HAP-1 (cell line): ENCODE measurements at regions not wholly inside any gene's neighbourhood (a gene's known extent, or its start where the extent isn't known, plus 50 kb on each side); places are given as distances from the start of the nearest gene placed in this dataset.

Source experiments
- DNase-seq, 2 experiments: peaks; one replicate each; pipeline ENCODE4 v3.0.0-alpha.2; 2016 to 2020; ENCODE audit warnings: low spot score in 2 of 2
- H3K27me3 ChIP-seq: fragments of 250-450 bp; sonication (Bioruptor Pico); 2 replicates; pipeline ENCODE4 v1.5.1; 2020; ENCODE audit warnings: low read depth, mild to moderate bottlenecking, moderate library complexity
- H3K36me3 ChIP-seq: fragments of 250-450 bp; sonication (Bioruptor Pico); replicated peaks from 2 replicates; pipeline ENCODE4 v1.5.1; 2020; ENCODE audit warnings: mild to moderate bottlenecking
- H3K4me1 ChIP-seq: fragments of 250-450 bp; sonication (Bioruptor Pico); 2 replicates; pipeline ENCODE4 v1.5.1; 2020; ENCODE audit warnings: mild to moderate bottlenecking
- H3K4me3 ChIP-seq: fragments of 250-450 bp; sonication (Bioruptor Pico); 2 replicates; pipeline ENCODE4 v1.5.1; 2020; ENCODE audit warnings: mild to moderate bottlenecking, moderate library complexity
- H3K9me3 ChIP-seq: fragments of 250-450 bp; sonication (Bioruptor Pico); 2 replicates; pipeline ENCODE4 v1.5.1; 2020; ENCODE audit warnings: mild to moderate bottlenecking, moderate library complexity
- in situ Hi-C: fragments of 300-500 bp; cut with MboI; formaldehyde crosslinking; loops from 3 replicates; pipeline ENCODE4 v1.14.3; 2020; ENCODE audit warnings: low sequenced_read_pairs, inconsistent platforms, mixed read lengths

DNA sequence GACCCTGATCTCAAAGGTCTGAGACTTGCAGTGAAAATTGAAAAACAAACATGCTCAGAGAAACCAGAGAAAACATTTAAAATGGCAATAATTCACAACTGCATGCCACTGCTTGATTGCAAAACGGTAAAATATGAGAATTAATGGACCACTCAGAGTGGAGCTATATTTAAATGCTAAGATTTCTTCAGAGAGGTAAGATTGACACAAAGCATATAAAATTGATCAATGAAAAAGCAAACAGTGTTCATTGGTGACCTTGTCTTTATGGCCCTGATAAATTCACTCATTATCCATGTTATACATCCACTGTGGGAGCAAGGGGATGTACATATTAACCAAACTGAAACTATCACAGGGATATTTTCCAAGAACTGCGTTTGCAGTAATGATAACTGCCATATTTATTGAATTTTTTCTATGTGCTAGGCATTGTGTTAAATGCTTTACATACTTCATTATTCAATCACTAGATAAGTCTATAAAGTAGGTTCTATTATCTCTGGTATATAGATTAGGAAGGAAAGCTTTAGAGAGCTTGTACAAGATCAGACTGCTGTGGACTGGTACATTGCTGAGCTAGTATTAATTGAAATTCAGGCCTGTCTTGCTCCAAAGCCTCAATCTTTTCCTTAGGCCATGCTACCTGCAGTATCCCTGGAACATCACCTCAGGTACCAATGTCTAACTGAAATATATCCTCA, 113.9 kb upstream of the LMO3 start:
- no peaks in the 10 kb centered on the region for H3K27me3 ChIP-seq
- no peak for DNase-seq
- no peaks in the 10 kb centered on the region for H3K9me3 ChIP-seq
- H3K4me3 ChIP-seq = no peak overlapping the region
- no peaks in the 10 kb centered on the region for H3K36me3 ChIP-seq
- in situ Hi-C loops = no loop called here
- no peaks in the 10 kb centered on the region for H3K4me1 ChIP-seq

DNA sequence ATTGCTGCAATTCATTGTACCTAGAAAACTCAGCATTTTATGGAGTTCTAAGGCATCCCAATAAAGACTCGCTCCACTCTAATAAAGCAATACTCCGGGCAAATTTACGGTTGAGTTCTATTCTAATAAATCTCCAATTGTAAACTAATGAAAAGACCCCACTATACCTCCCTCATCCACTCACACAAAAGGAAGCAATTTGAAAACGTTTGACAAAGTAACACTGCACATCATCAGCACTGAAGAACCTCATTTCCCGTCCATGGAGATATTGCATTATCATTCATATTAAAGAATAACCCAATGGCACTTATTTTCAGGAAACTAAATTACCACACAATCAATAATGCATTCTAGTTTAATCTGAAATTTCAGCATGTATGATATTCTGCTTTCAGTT, 111.0 kb upstream of the LMO3 start:
- Histone ChIP-seq H3K4me1 (no peaks in the 10 kb centered on the region), H3K4me3 (no peak overlapping the region), H3K27me3 (no peaks in the 10 kb centered on the region), H3K9me3 (no peaks in the 10 kb centered on the region), H3K36me3 (no peaks in the 10 kb centered on the region)
- DNase-seq = no peak
- in situ Hi-C loops = no loop called here

DNA sequence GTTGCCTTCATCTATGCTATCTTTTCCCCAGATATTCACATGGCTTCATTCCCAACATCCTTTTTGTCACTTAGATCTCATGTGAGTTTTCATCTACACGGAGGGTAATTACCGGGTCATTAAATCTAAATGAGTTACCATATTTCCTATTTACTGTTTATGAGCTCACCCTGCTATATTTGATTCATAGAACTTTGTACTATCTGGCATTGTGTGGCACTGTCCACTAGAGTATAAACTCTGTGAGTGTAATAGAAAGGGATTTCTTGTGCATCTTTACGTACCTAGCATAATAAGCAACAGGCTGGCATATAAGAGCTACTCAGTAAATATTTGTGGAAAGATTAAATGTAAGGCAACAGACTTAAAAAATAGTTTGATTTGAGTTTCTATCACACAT, 86.1 kb upstream of the LMO3 start:
- DNase-seq = no peak
- in situ Hi-C loops = no loop called here
- Histone ChIP-seq H3K27me3 (no peaks in the 10 kb centered on the region), H3K4me1 (no peaks in the 10 kb centered on the region), H3K9me3 (peaks cover 2% of the 10 kb centered on the region; the same call in 1 of the 2 replicates), H3K36me3 (no peaks in the 10 kb centered on the region), H3K4me3 (no peak overlapping the region)

DNA sequence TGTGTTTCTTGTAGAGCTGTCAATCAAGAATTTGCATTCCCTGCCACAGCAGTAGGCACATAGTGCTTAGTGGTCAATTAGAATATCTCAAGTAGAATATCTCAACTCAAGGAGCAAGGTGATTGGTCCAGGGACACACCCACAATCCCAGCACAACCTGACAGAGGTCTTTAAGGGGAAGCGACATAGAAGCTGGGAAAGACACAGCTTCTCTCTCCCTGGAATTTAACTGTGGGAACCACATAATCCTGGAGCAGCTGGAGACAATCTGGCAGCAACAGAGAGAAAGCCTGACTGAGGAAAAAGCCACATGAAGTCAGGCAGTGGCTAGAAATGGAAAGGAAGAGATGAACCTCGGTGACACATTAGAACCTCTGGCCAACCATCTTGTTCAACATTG, 85.7 kb upstream of the LMO3 start:
- in situ Hi-C loops = no loop called here
- Histone ChIP-seq H3K9me3 (peaks cover 2% of the 10 kb centered on the region; the same call in 1 of the 2 replicates), H3K4me1 (no peaks in the 10 kb centered on the region), H3K27me3 (no peaks in the 10 kb centered on the region), H3K36me3 (no peaks in the 10 kb centered on the region), H3K4me3 (no peak overlapping the region)
- DNase-seq = no peak

GRCh38 chr12:16688200-16688599, 82.2 kb upstream of the LMO3 start:
- no peaks in the 10 kb centered on the region for H3K27me3 ChIP-seq
- no peaks in the 10 kb centered on the region for H3K9me3 ChIP-seq
- H3K4me3 ChIP-seq = no peak overlapping the region
- H3K36me3 ChIP-seq = no peaks in the 10 kb centered on the region
- no peaks in the 10 kb centered on the region for H3K4me1 ChIP-seq
- in situ Hi-C loops = no loop called here
- DNase-seq = no peak

DNA sequence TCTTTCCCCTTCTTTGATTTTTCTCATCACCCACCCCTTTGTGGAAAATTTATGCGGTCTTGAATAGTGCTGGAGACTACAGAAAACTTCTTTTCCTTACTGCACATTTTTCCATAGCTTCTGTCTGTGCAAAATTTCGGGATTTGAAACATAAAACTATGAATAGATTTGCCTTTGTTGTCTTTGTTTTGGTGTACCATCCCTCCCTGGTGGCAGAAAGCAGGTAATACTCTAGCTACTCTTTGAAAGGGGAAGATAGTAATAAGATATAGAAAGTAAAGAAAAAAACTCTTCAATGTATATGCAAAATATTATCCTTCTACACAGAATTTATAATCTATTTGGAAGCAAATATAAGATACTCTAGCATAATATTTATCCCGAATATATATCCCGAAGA, 79.1 kb upstream of the LMO3 start:
- no peak for DNase-seq
- in situ Hi-C loops = no loop called here
- Histone ChIP-seq H3K4me1 (no peaks in the 10 kb centered on the region), H3K36me3 (no peaks in the 10 kb centered on the region), H3K27me3 (no peaks in the 10 kb centered on the region), H3K4me3 (no peak overlapping the region), H3K9me3 (no peaks in the 10 kb centered on the region)

DNA sequence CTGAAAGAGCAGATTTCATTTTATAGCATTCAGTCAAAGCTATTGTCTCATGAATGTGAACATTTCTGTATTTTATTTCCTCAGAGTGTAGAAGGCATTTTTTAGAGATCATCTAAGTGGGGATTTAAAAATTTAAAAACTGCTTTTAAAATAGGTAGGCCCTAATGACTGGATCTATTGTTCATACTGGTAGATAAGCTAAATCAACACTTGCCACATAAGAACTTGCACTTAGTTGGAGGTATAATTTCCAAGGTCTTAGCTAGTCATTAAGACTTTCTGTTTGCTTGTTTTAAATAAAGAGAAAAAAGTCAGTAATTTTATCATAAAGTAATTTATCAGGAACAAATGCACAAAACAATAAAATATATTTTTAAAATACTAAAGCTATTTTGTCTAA, 75.2 kb upstream of the LMO3 start:
- Histone ChIP-seq H3K9me3 (no peaks in the 10 kb centered on the region), H3K27me3 (no peaks in the 10 kb centered on the region), H3K4me1 (no peaks in the 10 kb centered on the region), H3K36me3 (no peaks in the 10 kb centered on the region), H3K4me3 (no peak overlapping the region)
- in situ Hi-C loops = no loop called here
- no peak for DNase-seq

DNA sequence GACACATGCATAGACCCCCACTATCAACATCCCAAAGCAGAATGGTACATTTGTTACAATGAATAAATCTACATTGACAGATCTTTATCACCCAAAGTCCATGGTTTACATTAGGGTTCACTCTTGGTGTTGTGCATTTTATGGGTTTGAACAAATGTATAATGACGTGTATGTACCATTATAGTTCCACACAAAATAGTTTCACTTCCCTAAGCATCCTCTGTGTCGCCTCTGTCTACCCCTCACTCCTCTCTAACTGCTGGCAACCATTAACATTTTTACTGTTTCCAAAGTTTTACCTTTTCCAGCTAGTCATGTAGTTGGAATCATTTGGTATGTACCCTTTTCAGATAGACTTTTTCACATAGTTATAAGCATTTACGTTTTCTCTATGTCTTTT, 69.5 kb upstream of the LMO3 start:
- no peaks in the 10 kb centered on the region for H3K4me1 ChIP-seq
- no peak for DNase-seq
- no peaks in the 10 kb centered on the region for H3K9me3 ChIP-seq
- in situ Hi-C loops = no loop called here
- H3K4me3 ChIP-seq = no peak overlapping the region
- H3K36me3 ChIP-seq = no peaks in the 10 kb centered on the region
- no peaks in the 10 kb centered on the region for H3K27me3 ChIP-seq

DNA sequence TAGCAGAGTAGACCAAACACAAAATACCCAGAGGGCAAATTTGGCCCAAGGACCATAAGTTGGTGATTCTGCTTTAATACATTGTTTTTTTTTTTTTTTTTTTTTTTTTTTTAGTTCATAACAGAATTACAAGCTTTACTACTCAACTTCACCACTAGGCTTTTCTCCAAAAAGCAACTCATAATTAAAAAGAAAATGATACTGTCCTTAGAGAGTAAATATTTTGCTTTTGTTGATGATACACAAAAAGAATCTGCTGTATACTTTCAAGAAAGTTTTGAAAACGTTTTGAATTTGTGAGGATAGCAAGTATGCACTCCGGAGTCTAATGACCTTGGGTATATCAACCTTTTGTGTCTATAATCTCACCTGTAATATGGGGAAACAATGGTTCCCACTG, 68.9 kb upstream of the LMO3 start:
- Histone ChIP-seq H3K4me3 (no peak overlapping the region), H3K4me1 (no peaks in the 10 kb centered on the region)

GRCh38 chr12:16670456-16671050, 64.6 kb upstream of the LMO3 start:
- Histone ChIP-seq H3K4me3 (no peak overlapping the region), H3K27me3 (no peaks in the 10 kb centered on the region), H3K4me1 (no peaks in the 10 kb centered on the region), H3K9me3 (no peaks in the 10 kb centered on the region), H3K36me3 (no peaks in the 10 kb centered on the region)
- in situ Hi-C loops = no loop called here
- no peak for DNase-seq

More for the DNA sequence above, 68.9 kb upstream of the LMO3 start:
- no peak for DNase-seq
- H3K27me3 ChIP-seq = no peaks in the 10 kb centered on the region
- in situ Hi-C loops = no loop called here
- H3K9me3 ChIP-seq = no peaks in the 10 kb centered on the region
- H3K36me3 ChIP-seq = no peaks in the 10 kb centered on the region

- Histone ChIP-seq H3K9me3 (no peaks in the 10 kb centered on the region), H3K27me3 (peaks cover 4% of the 10 kb centered on the region; the same call in 1 of the 2 replicates), H3K4me3 (no peak overlapping the region), H3K4me1 (no peaks in the 10 kb centered on the region), H3K36me3 (no peaks in the 10 kb centered on the region)
- in situ Hi-C loops = no loop called here
- no peak for DNase-seq
These were observed 63.8 kb upstream of the LMO3 start for GRCh38 chr12:16669756-16670155.

GRCh38 chr12:16668198-16668597, 62.2 kb upstream of the LMO3 start:
- in situ Hi-C loops = no loop called here
- no peak for DNase-seq
- no peaks in the 10 kb centered on the region for H3K9me3 ChIP-seq
- H3K27me3 ChIP-seq = peaks cover 5% of the 10 kb centered on the region; the same call in 1 of the 2 replicates
- no peaks in the 10 kb centered on the region for H3K36me3 ChIP-seq
- H3K4me3 ChIP-seq = no peak overlapping the region
- no peaks in the 10 kb centered on the region for H3K4me1 ChIP-seq

GRCh38 chr12:16658699-16659098, 52.7 kb upstream of the LMO3 start:
- Histone ChIP-seq H3K27me3 (no peaks in the 10 kb centered on the region), H3K4me3 (no peak overlapping the region), H3K36me3 (no peaks in the 10 kb centered on the region), H3K9me3 (no peaks in the 10 kb centered on the region), H3K4me1 (no peaks in the 10 kb centered on the region)
- in situ Hi-C loops = no loop called here
- DNase-seq = no peak
